ENCODE measurements at regions not wholly inside any gene's neighbourhood (a gene's known extent, or its start where the extent isn't known, plus 50 kb on each side); places are given as distances from the start of the nearest gene placed in this dataset.

DNA sequence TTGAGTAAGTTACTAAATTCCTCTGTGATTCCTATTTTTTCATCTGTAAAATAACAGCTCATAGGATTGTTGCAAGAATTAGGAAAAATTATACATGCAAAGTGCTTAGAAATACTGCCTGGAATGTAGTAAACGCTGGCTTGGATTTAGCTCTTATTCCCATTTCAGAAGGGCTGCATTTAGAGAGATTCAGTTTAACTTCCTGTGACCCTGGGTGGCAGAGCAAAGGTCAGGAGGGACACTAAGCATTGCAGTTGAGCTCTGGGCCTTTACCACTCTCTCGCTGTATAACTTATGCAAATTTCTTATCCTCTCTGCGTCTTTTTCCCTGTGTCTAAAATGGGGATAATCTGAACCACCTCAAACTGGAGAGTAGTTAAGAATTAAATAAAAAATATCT, 241.0 kb upstream of the POU3F1 start:
- TF ChIP-seq, protein P1, sequence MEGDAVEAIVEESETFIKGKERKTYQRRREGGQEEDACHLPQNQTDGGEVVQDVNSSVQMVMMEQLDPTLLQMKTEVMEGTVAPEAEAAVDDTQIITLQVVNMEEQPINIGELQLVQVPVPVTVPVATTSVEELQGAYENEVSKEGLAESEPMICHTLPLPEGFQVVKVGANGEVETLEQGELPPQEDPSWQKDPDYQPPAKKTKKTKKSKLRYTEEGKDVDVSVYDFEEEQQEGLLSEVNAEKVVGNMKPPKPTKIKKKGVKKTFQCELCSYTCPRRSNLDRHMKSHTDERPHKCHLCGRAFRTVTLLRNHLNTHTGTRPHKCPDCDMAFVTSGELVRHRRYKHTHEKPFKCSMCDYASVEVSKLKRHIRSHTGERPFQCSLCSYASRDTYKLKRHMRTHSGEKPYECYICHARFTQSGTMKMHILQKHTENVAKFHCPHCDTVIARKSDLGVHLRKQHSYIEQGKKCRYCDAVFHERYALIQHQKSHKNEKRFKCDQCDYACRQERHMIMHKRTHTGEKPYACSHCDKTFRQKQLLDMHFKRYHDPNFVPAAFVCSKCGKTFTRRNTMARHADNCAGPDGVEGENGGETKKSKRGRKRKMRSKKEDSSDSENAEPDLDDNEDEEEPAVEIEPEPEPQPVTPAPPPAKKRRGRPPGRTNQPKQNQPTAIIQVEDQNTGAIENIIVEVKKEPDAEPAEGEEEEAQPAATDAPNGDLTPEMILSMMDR (IDR thresholded peaks at IDR 0.05; ENCODE audit: low read depth, low read length) = no peak
- H3K4me3 ChIP-seq (ENCODE audit: low read depth, low read length) = no peak overlapping the region

DNA sequence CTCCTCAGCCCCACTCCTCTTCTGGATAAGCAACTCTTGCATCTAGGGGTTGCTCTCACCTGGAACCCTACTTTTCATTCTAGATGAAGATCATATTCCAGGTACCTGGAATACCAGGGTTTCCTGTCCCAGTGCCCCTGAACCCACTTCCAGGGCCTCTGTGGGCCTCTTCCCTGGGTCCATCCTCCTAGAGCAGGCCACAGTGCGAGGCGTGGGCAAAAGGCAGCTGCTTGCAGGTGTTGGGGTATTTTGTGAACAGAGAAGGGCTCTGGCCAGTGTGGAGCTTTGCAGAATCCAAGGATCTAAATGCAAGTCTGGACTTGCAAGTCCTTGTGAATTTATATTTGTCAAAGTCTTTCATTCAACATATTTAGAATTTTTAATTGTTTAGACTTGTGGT, 240.4 kb upstream of the POU3F1 start:
- TF ChIP-seq, protein P1 (IDR thresholded peaks at IDR 0.05; ENCODE audit: low read depth, low read length) = no peak

DNA sequence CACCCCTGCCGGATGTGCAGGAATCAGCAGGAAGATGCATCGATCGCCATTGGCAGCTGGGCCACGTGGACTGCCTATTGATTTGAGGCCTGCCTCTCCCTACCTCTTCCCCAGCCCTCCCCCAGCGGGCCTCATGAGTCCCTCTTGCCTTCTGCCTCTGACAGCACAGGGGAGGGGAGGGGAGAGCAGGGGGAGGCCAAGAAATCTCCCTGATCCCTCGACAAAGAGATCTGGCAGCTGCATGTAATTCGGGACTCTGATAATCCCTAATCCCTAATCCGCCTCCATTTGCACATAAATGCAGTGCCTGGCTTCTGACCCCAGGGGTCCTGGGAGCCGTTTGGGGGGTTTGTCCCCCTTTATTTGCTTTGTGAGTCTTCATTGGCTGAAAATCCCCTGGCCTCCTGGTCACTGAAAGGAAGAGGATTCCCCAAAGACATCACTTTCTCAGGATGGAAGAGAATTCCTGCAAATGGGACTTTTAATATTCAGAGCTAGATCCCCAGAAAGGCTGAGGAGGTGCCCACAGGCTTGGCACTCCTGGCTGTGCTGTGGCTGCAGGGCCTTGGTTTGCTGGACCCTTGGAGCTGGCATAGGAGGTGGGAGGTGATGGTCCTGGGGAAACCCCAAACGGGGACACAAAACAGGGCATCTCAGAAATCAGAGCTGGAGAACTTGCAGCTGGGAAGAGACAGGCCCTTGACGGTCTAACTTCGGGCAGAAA, 239.4 kb upstream of the POU3F1 start:
- TF ChIP-seq, protein P1 (IDR thresholded peaks at IDR 0.05; ENCODE audit: low read depth, low read length) = no peak

More for the DNA sequence above, 240.4 kb upstream of the POU3F1 start:
- no peak overlapping the region for H3K4me3 ChIP-seq (ENCODE audit: low read depth, low read length)

DNA sequence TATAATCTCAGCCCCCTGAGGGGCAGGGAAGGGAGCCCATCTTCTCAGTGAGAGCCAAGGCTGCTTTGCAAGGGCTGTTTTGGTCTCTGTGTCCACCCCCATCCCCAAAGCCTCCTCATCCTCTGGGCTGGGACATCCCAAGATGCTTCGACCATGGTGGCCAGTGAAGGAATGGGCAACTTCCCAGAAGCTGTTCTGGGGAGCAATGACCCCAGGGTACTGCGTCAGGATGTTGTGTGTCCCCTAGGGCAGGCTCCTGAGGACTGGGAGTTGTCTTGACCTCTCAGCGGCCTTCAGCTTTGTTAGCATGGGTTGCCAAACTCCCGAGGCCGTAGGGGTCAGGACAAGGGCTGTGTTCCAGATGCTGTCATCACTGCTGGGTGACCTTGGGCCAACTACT, 238.4 kb upstream of the POU3F1 start:
- H3K4me3 ChIP-seq (ENCODE audit: low read depth, low read length) = no peak overlapping the region
- TF ChIP-seq, protein P1 (IDR thresholded peaks at IDR 0.05; ENCODE audit: low read depth, low read length) = no peak

More for the DNA sequence above, 239.4 kb upstream of the POU3F1 start:
- no peak overlapping the region for H3K4me3 ChIP-seq (ENCODE audit: low read depth, low read length)

DNA sequence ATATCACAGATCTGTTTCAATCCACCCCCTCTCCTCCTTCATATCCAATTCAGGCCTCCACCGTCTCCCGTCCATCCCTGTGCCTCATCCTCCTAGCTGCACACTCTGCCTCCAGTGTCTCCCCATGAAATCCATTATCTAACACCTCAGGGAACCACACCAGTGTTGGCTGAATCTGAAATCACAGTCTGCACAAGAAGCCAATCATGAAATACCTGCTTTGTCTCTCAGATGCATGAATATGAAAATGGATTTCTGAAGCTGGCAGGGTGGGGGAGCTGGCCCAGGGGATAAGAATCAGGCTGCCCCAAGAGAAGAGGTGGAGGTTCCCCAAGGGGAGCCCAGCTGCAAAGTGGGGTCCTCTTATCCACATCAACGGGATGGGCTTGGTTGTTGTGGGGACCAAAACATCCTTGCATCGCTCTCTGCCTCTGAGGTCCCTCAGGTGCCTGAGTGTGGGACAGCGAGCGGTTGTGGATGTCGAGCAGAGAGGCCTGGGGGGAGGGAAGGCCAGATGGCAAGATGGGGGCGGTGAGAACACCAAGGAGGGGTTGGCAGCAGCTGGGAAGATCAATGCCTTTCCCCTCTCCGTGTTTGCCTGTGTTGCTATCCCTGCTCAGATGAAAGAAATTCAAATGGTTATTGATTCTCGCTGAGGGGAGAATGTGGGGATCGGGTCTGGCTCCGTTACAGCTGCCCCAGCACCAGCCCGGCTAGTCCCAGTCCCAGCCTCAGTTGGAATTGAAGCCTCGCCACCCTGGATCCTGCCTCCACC, 237.3 kb upstream of the POU3F1 start:
- no peak overlapping the region for H3K4me3 ChIP-seq (ENCODE audit: low read depth, low read length)
- TF ChIP-seq, protein P1 (IDR thresholded peaks at IDR 0.05; ENCODE audit: low read depth, low read length) = no peak

DNA sequence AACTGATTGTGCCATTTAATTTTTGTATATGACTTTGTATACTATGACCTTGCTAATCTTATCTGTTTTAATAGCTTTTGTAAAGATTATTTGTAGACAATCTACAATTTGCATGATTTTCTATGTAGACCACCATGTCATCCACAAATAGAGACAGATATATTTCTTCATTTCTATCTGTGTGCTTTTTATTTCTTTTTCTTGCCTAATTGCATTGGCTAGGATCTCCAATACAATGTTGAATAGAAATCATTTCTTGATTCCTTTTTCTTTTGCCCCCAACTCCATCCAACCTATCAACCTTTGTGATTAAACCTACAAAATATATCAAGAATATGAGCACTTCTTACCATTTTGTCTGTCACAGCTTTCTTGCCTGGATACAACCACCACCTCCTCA, 232.6 kb upstream of the POU3F1 start:
- TF ChIP-seq, protein P1 (IDR thresholded peaks at IDR 0.05; ENCODE audit: low read depth, low read length) = no peak

DNA sequence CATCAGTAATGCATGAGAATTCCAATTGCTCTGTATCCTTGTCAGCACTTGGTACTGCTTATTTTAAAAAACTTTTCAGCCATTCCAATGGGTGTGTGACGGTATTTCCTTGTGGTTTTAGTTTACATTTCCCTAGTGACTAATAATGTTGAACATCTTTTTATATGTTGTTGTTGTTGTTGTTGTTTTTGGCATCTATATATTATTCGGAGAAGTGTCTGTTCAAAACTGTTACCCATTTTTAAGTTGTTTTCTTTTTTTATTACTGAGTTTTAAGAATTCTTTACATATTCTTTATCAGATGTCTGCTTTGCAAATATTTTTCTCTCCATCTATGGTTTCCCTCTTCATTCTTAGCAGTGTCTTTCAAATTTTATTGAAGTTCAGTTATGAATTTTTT, 231.1 kb upstream of the POU3F1 start:
- no peak overlapping the region for H3K4me3 ChIP-seq (ENCODE audit: low read depth, low read length)
- TF ChIP-seq, protein P1 (IDR thresholded peaks at IDR 0.05; ENCODE audit: low read depth, low read length) = no peak

More for the DNA sequence above, 232.6 kb upstream of the POU3F1 start:
- no peak overlapping the region for H3K4me3 ChIP-seq (ENCODE audit: low read depth, low read length)

Measured in WI38 (cell line).